GM23338 (cell line): ENCODE measurements at regions not wholly inside any gene's neighbourhood (a gene's known extent, or its start where the extent isn't known, plus 50 kb on each side); places are given as distances from the start of the nearest gene placed in this dataset.

Experiments used
- CREB1 ChIP-seq: fragments of 250-450 bp; sonication (Bioruptor Pico); IDR thresholded peaks from 2 replicates; pipeline ENCODE4 v1.5.0; 2020; ENCODE audit warnings: low read depth, mild to moderate bottlenecking, moderate library complexity
- EZH2 ChIP-seq: fragments of 200-600 bp; sonication (generic); IDR thresholded peaks from one replicate; pipeline ENCODE4 v1.8.0; 2017; ENCODE audit warnings: antibody characterized with exemption, mild to moderate bottlenecking, low read depth; ENCODE audit not compliant: unreplicated experiment
- EZH2phosphoT487 ChIP-seq: fragments of 200-600 bp; sonication (generic); IDR thresholded peaks from one replicate; pipeline ENCODE4 v1.8.1; 2018; ENCODE audit warnings: antibody characterized with exemption; ENCODE audit not compliant: unreplicated experiment
- JUNB ChIP-seq: IDR thresholded peaks from one replicate; pipeline ENCODE4 v1.6.1; 2016; ENCODE audit warnings: antibody characterized with exemption; ENCODE audit not compliant: unreplicated experiment
- NANOG ChIP-seq: IDR thresholded peaks from 2 replicates; pipeline ENCODE4 v1.6.1; 2016; ENCODE audit warnings: antibody characterized with exemption, borderline replicate concordance
- POLR2AphosphoS5 ChIP-seq: IDR thresholded peaks from 2 replicates; pipeline ENCODE4 v1.6.1; 2016; ENCODE audit warnings: antibody characterized with exemption, low read depth
- STAT1 ChIP-seq: IDR thresholded peaks from one replicate; pipeline ENCODE4 v1.6.1; 2016; ENCODE audit warnings: antibody characterized with exemption; ENCODE audit not compliant: unreplicated experiment
- ZNF114 ChIP-seq: fragments of 250-450 bp; sonication (Bioruptor Pico); IDR thresholded peaks from 2 replicates; pipeline ENCODE4 v1.5.0; 2020; ENCODE audit warnings: mild to moderate bottlenecking, moderate library complexity
- ZNF331 ChIP-seq: fragments of 250-450 bp; sonication (Bioruptor Pico); IDR thresholded peaks from 2 replicates; pipeline ENCODE4 v1.5.0; 2020; ENCODE audit warnings: low read depth, mild to moderate bottlenecking, moderate library complexity
- TF ChIP-seq, protein P1 (sequence below), 2 experiments: fragments of 200-600 bp in 1 of 2; sonication (generic) in 1 of 2; conservative IDR thresholded peaks; 2 replicates each; pipeline versions ENCODE4 v1.5.1 to v1.6.1; 2016 to 2017; ENCODE audit warnings: antibody characterized with exemption in 2 of 2, low read depth in 2 of 2, mild to moderate bottlenecking in 2 of 2, moderate library complexity in 1 of 2
- TF ChIP-seq, protein P2 (sequence below): IDR thresholded peaks from 2 replicates; pipeline ENCODE4 v1.6.1; 2016; ENCODE audit warnings: antibody characterized with exemption
- TF ChIP-seq, protein P3 (sequence below): IDR thresholded peaks from one replicate; pipeline ENCODE4 v1.6.1; 2018; ENCODE audit warnings: antibody characterized with exemption; ENCODE audit not compliant: unreplicated experiment

DNA sequence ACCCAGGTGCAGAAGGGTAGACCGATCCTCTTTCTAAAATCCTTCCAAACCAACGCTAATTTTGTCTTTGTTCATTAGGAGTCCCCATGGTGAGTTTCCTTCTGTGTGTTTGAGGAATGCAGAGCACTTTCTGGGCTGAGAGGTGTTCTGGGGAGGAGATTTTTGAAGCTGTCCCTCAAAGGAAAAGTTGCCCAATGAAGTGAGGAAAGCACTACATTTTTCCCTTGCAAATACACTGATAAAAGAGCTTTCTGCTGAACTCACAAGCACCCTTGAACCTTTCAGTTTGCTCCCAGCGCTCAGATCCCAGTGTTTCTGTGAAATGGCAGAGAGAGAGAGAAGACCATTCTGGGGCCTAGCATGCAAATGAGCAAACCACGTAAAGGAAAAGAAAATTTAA lies 299.6 kb upstream of the FANCL start:
- TF ChIP-seq, protein P1, sequence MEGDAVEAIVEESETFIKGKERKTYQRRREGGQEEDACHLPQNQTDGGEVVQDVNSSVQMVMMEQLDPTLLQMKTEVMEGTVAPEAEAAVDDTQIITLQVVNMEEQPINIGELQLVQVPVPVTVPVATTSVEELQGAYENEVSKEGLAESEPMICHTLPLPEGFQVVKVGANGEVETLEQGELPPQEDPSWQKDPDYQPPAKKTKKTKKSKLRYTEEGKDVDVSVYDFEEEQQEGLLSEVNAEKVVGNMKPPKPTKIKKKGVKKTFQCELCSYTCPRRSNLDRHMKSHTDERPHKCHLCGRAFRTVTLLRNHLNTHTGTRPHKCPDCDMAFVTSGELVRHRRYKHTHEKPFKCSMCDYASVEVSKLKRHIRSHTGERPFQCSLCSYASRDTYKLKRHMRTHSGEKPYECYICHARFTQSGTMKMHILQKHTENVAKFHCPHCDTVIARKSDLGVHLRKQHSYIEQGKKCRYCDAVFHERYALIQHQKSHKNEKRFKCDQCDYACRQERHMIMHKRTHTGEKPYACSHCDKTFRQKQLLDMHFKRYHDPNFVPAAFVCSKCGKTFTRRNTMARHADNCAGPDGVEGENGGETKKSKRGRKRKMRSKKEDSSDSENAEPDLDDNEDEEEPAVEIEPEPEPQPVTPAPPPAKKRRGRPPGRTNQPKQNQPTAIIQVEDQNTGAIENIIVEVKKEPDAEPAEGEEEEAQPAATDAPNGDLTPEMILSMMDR (conservative IDR thresholded peaks at IDR 0.05; ENCODE audit: low read depth in 2 of 2), result no peak
- TF ChIP-seq EZH2phosphoT487 (no peak), POLR2AphosphoS5 (peak; percentile 51), EZH2 (no peak), JUNB (no peak), ZNF331 (CRISPR knock-in tag) (no peak), CREB1 (no peak), STAT1 (no peak), NANOG (peak; percentile 63; the same call in 1 of the 2 replicates), ZNF114 (no peak)
- TF ChIP-seq, protein P2, sequence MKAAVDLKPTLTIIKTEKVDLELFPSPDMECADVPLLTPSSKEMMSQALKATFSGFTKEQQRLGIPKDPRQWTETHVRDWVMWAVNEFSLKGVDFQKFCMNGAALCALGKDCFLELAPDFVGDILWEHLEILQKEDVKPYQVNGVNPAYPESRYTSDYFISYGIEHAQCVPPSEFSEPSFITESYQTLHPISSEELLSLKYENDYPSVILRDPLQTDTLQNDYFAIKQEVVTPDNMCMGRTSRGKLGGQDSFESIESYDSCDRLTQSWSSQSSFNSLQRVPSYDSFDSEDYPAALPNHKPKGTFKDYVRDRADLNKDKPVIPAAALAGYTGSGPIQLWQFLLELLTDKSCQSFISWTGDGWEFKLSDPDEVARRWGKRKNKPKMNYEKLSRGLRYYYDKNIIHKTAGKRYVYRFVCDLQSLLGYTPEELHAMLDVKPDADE, result 0 out of 2 replicates have a peak, but pooled peaks have one; percentile 22
- TF ChIP-seq, protein P3, sequence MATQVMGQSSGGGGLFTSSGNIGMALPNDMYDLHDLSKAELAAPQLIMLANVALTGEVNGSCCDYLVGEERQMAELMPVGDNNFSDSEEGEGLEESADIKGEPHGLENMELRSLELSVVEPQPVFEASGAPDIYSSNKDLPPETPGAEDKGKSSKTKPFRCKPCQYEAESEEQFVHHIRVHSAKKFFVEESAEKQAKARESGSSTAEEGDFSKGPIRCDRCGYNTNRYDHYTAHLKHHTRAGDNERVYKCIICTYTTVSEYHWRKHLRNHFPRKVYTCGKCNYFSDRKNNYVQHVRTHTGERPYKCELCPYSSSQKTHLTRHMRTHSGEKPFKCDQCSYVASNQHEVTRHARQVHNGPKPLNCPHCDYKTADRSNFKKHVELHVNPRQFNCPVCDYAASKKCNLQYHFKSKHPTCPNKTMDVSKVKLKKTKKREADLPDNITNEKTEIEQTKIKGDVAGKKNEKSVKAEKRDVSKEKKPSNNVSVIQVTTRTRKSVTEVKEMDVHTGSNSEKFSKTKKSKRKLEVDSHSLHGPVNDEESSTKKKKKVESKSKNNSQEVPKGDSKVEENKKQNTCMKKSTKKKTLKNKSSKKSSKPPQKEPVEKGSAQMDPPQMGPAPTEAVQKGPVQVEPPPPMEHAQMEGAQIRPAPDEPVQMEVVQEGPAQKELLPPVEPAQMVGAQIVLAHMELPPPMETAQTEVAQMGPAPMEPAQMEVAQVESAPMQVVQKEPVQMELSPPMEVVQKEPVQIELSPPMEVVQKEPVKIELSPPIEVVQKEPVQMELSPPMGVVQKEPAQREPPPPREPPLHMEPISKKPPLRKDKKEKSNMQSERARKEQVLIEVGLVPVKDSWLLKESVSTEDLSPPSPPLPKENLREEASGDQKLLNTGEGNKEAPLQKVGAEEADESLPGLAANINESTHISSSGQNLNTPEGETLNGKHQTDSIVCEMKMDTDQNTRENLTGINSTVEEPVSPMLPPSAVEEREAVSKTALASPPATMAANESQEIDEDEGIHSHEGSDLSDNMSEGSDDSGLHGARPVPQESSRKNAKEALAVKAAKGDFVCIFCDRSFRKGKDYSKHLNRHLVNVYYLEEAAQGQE, result no peak
